Spleen (tissue), 11 donors: ENCODE measurements at regions not wholly inside any gene's neighbourhood (a gene's known extent, or its start where the extent isn't known, plus 50 kb on each side); places are given as distances from the start of the nearest gene placed in this dataset.
"Not testable (repeated sequence)": the region's sequence is repeated elsewhere in the genome, so short reads cannot be mapped to it uniquely, and the experiment has no call there.

ENCODE experiments used
- DNase-seq: peaks from one replicate; pipeline ENCODE4 v3.0.0-alpha.2; 2020
- H3K27ac ChIP-seq, 8 donors: fragments of 200-600 bp; sonication (generic) in 7 of 8; 1 replicate in 4 of 8; 2 replicates in 4 of 8; pipeline versions ENCODE4 v1.5.0 to v1.8.0; 2016 to 2021; ENCODE audit warnings: inconsistent platforms in 4 of 8, mild to moderate bottlenecking in 4 of 8, moderate library complexity in 1 of 8
- H3K27me3 ChIP-seq, 7 donors: fragments of 200-600 bp; sonication (generic) in 6 of 7; replicated peaks in 1 of 7; 1 replicate in 4 of 7; 2 replicates in 3 of 7; pipeline versions ENCODE4 v1.5.0 to v1.8.0; 2016 to 2021; ENCODE audit warnings: inconsistent platforms in 3 of 7, mild to moderate bottlenecking in 1 of 7
- H3K36me3 ChIP-seq, 6 donors: fragments of 200-600 bp; sonication (generic) in 5 of 6; 1 replicate in 4 of 6; 2 replicates in 2 of 6; pipeline versions ENCODE4 v1.5.0 to v1.8.0; 2016 to 2021; ENCODE audit warnings: inconsistent platforms in 2 of 6
- H3K4me1 ChIP-seq, 6 donors: fragments of 200-600 bp; sonication (generic) in 5 of 6; 1 replicate in 3 of 6; 2 replicates in 3 of 6; pipeline versions ENCODE4 v1.5.0 to v1.8.0; 2016 to 2021; ENCODE audit warnings: inconsistent platforms in 3 of 6
- H3K4me3 ChIP-seq, 8 donors: fragments of 200-600 bp; sonication (generic) in 7 of 8; 1 replicate in 4 of 8; 2 replicates in 4 of 8; pipeline versions ENCODE4 v1.5.0 to v1.8.0; 2016 to 2021; ENCODE audit warnings: inconsistent platforms in 4 of 8, mild to moderate bottlenecking in 4 of 8, moderate library complexity in 2 of 8
- H3K9me3 ChIP-seq, 8 donors: fragments of 200-600 bp; sonication (generic) in 7 of 8; 1 replicate in 4 of 8; 2 replicates in 4 of 8; pipeline versions ENCODE4 v1.5.0 to v1.8.0; 2016 to 2021; ENCODE audit warnings: inconsistent platforms in 4 of 8
- CTCF ChIP-seq, 11 experiments: fragments of 200-600 bp in 7 of 11; fragments of 450-650 bp in 4 of 11; sonication (generic) in 4 of 11; IDR thresholded peaks in 8 of 11; conservative IDR thresholded peaks in 3 of 11; 1 replicate in 7 of 11; 2 replicates in 4 of 11; pipeline versions ENCODE4 v1.4.0 to v1.8.0; 2016 to 2021; ENCODE audit warnings: antibody characterized with exemption in 11 of 11, inconsistent platforms in 4 of 11, mild to moderate bottlenecking in 1 of 11
- POLR2A ChIP-seq, 3 donors: fragments of 450-650 bp; IDR thresholded peaks; one replicate each; pipeline ENCODE4 v1.5.1; 2017; ENCODE audit warnings: antibody characterized with exemption in 3 of 3, mild to moderate bottlenecking in 1 of 3
- POLR2AphosphoS5 ChIP-seq, 3 donors: sonication (generic); formaldehyde crosslinking; IDR thresholded peaks; one replicate each; pipeline ENCODE4 v1.5.1; 2017; ENCODE audit warnings: antibody characterized with exemption in 3 of 3
- WGBS, 5 donors: extraction: QIAGEN DNeasy Blood & Tissue Kit in 3 of 5; methylation state at CpG; one replicate each; pipeline versions ENCODE4 v1.1.5 to v1.1.7; 2013 to 2018; 5-methylcytosine and 5-hydroxymethylcytosine counted together
- intact Hi-C: fragments of 100-400 bp; cut with DNase I; formaldehyde crosslinking; loops from one replicate; pipeline ENCODE4 v1.15.0; 2023; ENCODE audit warnings: low total_unique reads
- donor health status: healthy with polysubstance abuse.
- donor health status: DM: no; HTN: no; CAD: no; lungs with moderate emphysema.
- donor health status: DM: no; HTN: no; CAD: no.
- donor health status: Bipolar disorder and iron deficiency.
- donor health status: healthy.
- donor health status: DM: no; HTN: no; CAD: no.
- donor health status: DM: yes; HTN: yes; CAD: no.

- Histone ChIP-seq H3K4me3 (no peak overlapping the region), H3K36me3 (no peaks in the 10 kb centered on the region), H3K27me3 (no peaks in the 10 kb centered on the region), H3K27ac (no peak overlapping the region), H3K9me3 (peaks cover 0 to 12% (median 1%) of the 10 kb centered on the region in 8 donors), H3K4me1 (no peaks in the 10 kb centered on the region)
- no peak for TF ChIP-seq POLR2AphosphoS5 (IDR thresholded peaks at IDR 0.05)
- TF ChIP-seq POLR2A (IDR thresholded peaks at IDR 0.05): no peak
- TF ChIP-seq CTCF (IDR thresholded peaks at IDR 0.05 in 8 of 11, conservative IDR thresholded peaks at IDR 0.05 in 3 of 11): no peak
- DNase-seq: no peak
- intact Hi-C loops: no loop called here
- 36 to 59% (median 49%) methylated on average over 2 of the region's 2 CpGs for WGBS, 5 donors
Observed at GRCh38 chr4:137359691-137360315, 172.5 kb downstream of the PCDH18 start.

- H3K27ac ChIP-seq, H3K27me3 ChIP-seq, H3K36me3 ChIP-seq, H3K4me3 ChIP-seq, intact Hi-C loops, DNase-seq, H3K4me1 ChIP-seq: not testable (repeated sequence)
- WGBS, 5 donors: 77 to 94% (median 87%) methylated on average over 2 of the region's 2 CpGs
- H3K9me3 ChIP-seq: peaks cover 0 to 41% (median 10%) of the 10 kb centered on the region in 8 donors
Observed at GRCh38 chr4:137354562-137354961, 177.7 kb downstream of the PCDH18 start.

- TF ChIP-seq CTCF (IDR thresholded peaks at IDR 0.05 in 8 of 11, conservative IDR thresholded peaks at IDR 0.05 in 3 of 11) (no peak), POLR2AphosphoS5 (IDR thresholded peaks at IDR 0.05) (no peak), POLR2A (IDR thresholded peaks at IDR 0.05) (no peak)
- Histone ChIP-seq H3K27me3 (no peaks in the 10 kb centered on the region), H3K9me3 (peaks cover 0 to 13% (median under 1%) of the 10 kb centered on the region in 8 donors), H3K36me3 (no peaks in the 10 kb centered on the region), H3K27ac (no peak overlapping the region), H3K4me1 (no peaks in the 10 kb centered on the region), H3K4me3 (no peak overlapping the region)
- intact Hi-C loops: no loop called here
- DNase-seq: no peak
- 25 to 66% (median 44%) methylated on average over 2 of the region's 2 CpGs for WGBS, 5 donors
Observed at GRCh38 chr4:137347371-137347770, 184.9 kb downstream of the PCDH18 start.

- intact Hi-C loops: no loop called here
- peaks cover 0 to 1% (median 0%) of the 10 kb centered on the region in 8 donors for H3K9me3 ChIP-seq
- no peaks in the 10 kb centered on the region for H3K4me1 ChIP-seq
- H3K4me3 ChIP-seq: no peak overlapping the region
- H3K36me3 ChIP-seq: no peaks in the 10 kb centered on the region
- DNase-seq: no peak
- TF ChIP-seq POLR2AphosphoS5 (IDR thresholded peaks at IDR 0.05) (no peak), CTCF (IDR thresholded peaks at IDR 0.05 in 8 of 11, conservative IDR thresholded peaks at IDR 0.05 in 3 of 11) (no peak), POLR2A (IDR thresholded peaks at IDR 0.05) (no peak)
- H3K27me3 ChIP-seq: no peaks in the 10 kb centered on the region
- 88 to 95% (median 90%) methylated on average over 1 of the region's 1 CpG for WGBS, 5 donors
- no peak overlapping the region for H3K27ac ChIP-seq
Observed at GRCh38 chr4:137345597-137345996, 186.7 kb downstream of the PCDH18 start.

GRCh38 chr4:137343221-137343620 lies 189.1 kb downstream of the PCDH18 start:
- no peak for TF ChIP-seq CTCF (IDR thresholded peaks at IDR 0.05 in 8 of 11, conservative IDR thresholded peaks at IDR 0.05 in 3 of 11)
- no peak for DNase-seq
- no peak overlapping the region for H3K27ac ChIP-seq
- 71 to 87% (median 83%) methylated on average over 8 of the region's 8 CpGs for WGBS, 5 donors
- H3K4me3 ChIP-seq: no peak overlapping the region
- no peaks in the 10 kb centered on the region for H3K4me1 ChIP-seq
- H3K27me3 ChIP-seq: no peaks in the 10 kb centered on the region
- intact Hi-C loops: no loop called here
- no peaks in the 10 kb centered on the region for H3K9me3 ChIP-seq
- H3K36me3 ChIP-seq: no peaks in the 10 kb centered on the region
